CD4-positive, CD25-positive, alpha-beta regulatory T cell (primary cell): ENCODE measurements at regions not wholly inside any gene's neighbourhood (a gene's known extent, or its start where the extent isn't known, plus 50 kb on each side); places are given as distances from the start of the nearest gene placed in this dataset.
A peak's percentile ranks its signal among the peaks of the same experiment; 100 is the strongest.

Experiments
- ATAC-seq, 2 donors: fragments of 150-1000 bp; cut with Tn5 transposase; one replicate each; pipeline ENCODE4 v1.10.0; 2021; ENCODE audit warnings: low read depth in 2 of 2, moderate number of reproducible peaks in 2 of 2, moderate library complexity in 1 of 2
- DNase-seq, 3 donors: peaks; one replicate each; pipeline versions ENCODE4 v3.0.0 to v3.0.0-alpha.2; 2012 to 2022; ENCODE audit warnings: mixed read lengths in 1 of 3
- H3K27ac ChIP-seq: one replicate; pipeline ENCODE4 v1.7.0; 2013; ENCODE audit warnings: mild to moderate bottlenecking, low read length; ENCODE audit not compliant: insufficient read depth, poor library complexity, severe bottlenecking
- H3K27me3 ChIP-seq: one replicate; pipeline ENCODE4 v1.7.0; 2013; ENCODE audit warnings: low read length; ENCODE audit not compliant: control insufficient read depth, insufficient read depth
- H3K36me3 ChIP-seq: one replicate; pipeline ENCODE4 v1.7.0; 2013; ENCODE audit warnings: mild to moderate bottlenecking, low read length, moderate library complexity; ENCODE audit not compliant: control insufficient read depth, insufficient read depth
- H3K4me1 ChIP-seq: 2 replicates; pipeline ENCODE4 v1.7.0; 2013; ENCODE audit warnings: mild to moderate bottlenecking, low read length; ENCODE audit not compliant: insufficient read depth, control insufficient read depth, poor library complexity, severe bottlenecking
- H3K4me3 ChIP-seq: one replicate; pipeline ENCODE4 v1.7.0; 2013; ENCODE audit warnings: low read depth, mild to moderate bottlenecking, low read length, moderate library complexity
- H3K9me3 ChIP-seq, 2 experiments: 1 replicate in 1 of 2; 2 replicates in 1 of 2; pipeline ENCODE4 v1.7.0; 2013; ENCODE audit warnings: low read length in 2 of 2, mild to moderate bottlenecking in 1 of 2, moderate library complexity in 1 of 2; ENCODE audit not compliant: control insufficient read depth in 2 of 2
- H3K27ac Mint-ChIP-seq, 3 donors: one replicate each; pipeline ENCODE4 v1.8.0; 2020 to 2022; ENCODE audit warnings: mild to moderate bottlenecking in 3 of 3, mixed read lengths in 3 of 3, moderate library complexity in 2 of 3
- H3K27me3 Mint-ChIP-seq: one replicate; pipeline ENCODE4 v1.8.0; 2022; ENCODE audit warnings: mild to moderate bottlenecking, mixed read lengths
- H3K36me3 Mint-ChIP-seq: one replicate; pipeline ENCODE4 v1.8.0; 2020; ENCODE audit warnings: mixed read lengths
- H3K4me1 Mint-ChIP-seq, 4 donors: one replicate each; pipeline ENCODE4 v1.8.0; 2020 to 2022; ENCODE audit warnings: mixed read lengths in 4 of 4, mild to moderate bottlenecking in 1 of 4
- H3K4me3 Mint-ChIP-seq, 4 donors: one replicate each; pipeline ENCODE4 v1.8.0; 2020 to 2022; ENCODE audit warnings: mild to moderate bottlenecking in 4 of 4, mixed read lengths in 4 of 4, moderate library complexity in 3 of 4
- H3K9me3 Mint-ChIP-seq, 7 donors: one replicate each; pipeline ENCODE4 v1.8.0; 2020 to 2022; ENCODE audit warnings: mixed read lengths in 7 of 7, mild to moderate bottlenecking in 3 of 7, moderate library complexity in 2 of 7

- no peaks in the 10 kb centered on the region for H3K4me1 ChIP-seq
- no peak overlapping the region for H3K27ac ChIP-seq
- no peaks in the 10 kb centered on the region for H3K36me3 ChIP-seq
- Mint-ChIP-seq H3K9me3 (peaks cover 0 to 4% (median 2%) of the 10 kb centered on the region in 7 donors), H3K4me1 (no peaks in the 10 kb centered on the region), H3K36me3 (no peaks in the 10 kb centered on the region), H3K27me3 (peaks cover 13% of the 10 kb centered on the region), H3K4me3 (no peak overlapping the region), H3K27ac (no peak overlapping the region)
- DNase-seq (no peak), ATAC-seq (no peak)
- no peak overlapping the region for H3K4me3 ChIP-seq
- H3K9me3 ChIP-seq = no peaks in the 10 kb centered on the region
- no peaks in the 10 kb centered on the region for H3K27me3 ChIP-seq
Measured at GRCh38 chr3:28674212-28674611, 325.6 kb upstream of the AZI2 start.

- Mint-ChIP-seq H3K4me3 (no peak overlapping the region), H3K4me1 (no peaks in the 10 kb centered on the region), H3K9me3 (peaks cover 0 to 5% (median 0%) of the 10 kb centered on the region in 7 donors), H3K27ac (no peak overlapping the region), H3K36me3 (no peaks in the 10 kb centered on the region), H3K27me3 (peaks cover 7% of the 10 kb centered on the region)
- ATAC-seq (no peak), DNase-seq (no peak)
- Histone ChIP-seq H3K4me1 (no peaks in the 10 kb centered on the region), H3K27me3 (no peaks in the 10 kb centered on the region), H3K27ac (no peak overlapping the region), H3K4me3 (no peak overlapping the region), H3K9me3 (no peaks in the 10 kb centered on the region), H3K36me3 (no peaks in the 10 kb centered on the region)
Measured at GRCh38 chr3:28677581-28677980, 329.0 kb upstream of the AZI2 start.

- Histone ChIP-seq H3K36me3 (no peaks in the 10 kb centered on the region), H3K4me3 (no peak overlapping the region), H3K4me1 (no peaks in the 10 kb centered on the region), H3K27ac (no peak overlapping the region), H3K27me3 (no peaks in the 10 kb centered on the region), H3K9me3 (no peaks in the 10 kb centered on the region)
- peaks cover 5% of the 10 kb centered on the region for H3K27me3 Mint-ChIP-seq
- peaks cover 0 to 5% (median under 1%) of the 10 kb centered on the region in 7 donors for H3K9me3 Mint-ChIP-seq
- no peak overlapping the region for H3K4me3 Mint-ChIP-seq
- ATAC-seq = no peak
- H3K4me1 Mint-ChIP-seq = no peaks in the 10 kb centered on the region
- no peak for DNase-seq
- no peaks in the 10 kb centered on the region for H3K36me3 Mint-ChIP-seq
- H3K27ac Mint-ChIP-seq = no peak overlapping the region
Measured at GRCh38 chr3:28678086-28678485, 329.5 kb upstream of the AZI2 start.

- H3K4me1 Mint-ChIP-seq = no peaks in the 10 kb centered on the region
- Histone ChIP-seq H3K27ac (no peak overlapping the region), H3K9me3 (no peaks in the 10 kb centered on the region), H3K4me1 (no peaks in the 10 kb centered on the region), H3K36me3 (no peaks in the 10 kb centered on the region), H3K27me3 (no peaks in the 10 kb centered on the region), H3K4me3 (no peak overlapping the region)
- no peak overlapping the region for H3K4me3 Mint-ChIP-seq
- no peak for DNase-seq
- ATAC-seq = no peak
- H3K9me3 Mint-ChIP-seq = peaks cover 0 to 5% (median 0%) of the 10 kb centered on the region in 7 donors
- H3K27ac Mint-ChIP-seq = peak overlapping the region in 1 of 3 donors; percentile 29
- H3K36me3 Mint-ChIP-seq = no peaks in the 10 kb centered on the region
- H3K27me3 Mint-ChIP-seq = no peaks in the 10 kb centered on the region
Measured at GRCh38 chr3:28680050-28680449, 331.4 kb upstream of the AZI2 start.

GRCh38 chr3:28682121-28682520 lies 333.5 kb upstream of the AZI2 start:
- Mint-ChIP-seq H3K36me3 (no peaks in the 10 kb centered on the region), H3K9me3 (peaks cover 0 to 8% (median 0%) of the 10 kb centered on the region in 7 donors), H3K27me3 (no peaks in the 10 kb centered on the region), H3K4me3 (no peak overlapping the region), H3K27ac (no peak overlapping the region), H3K4me1 (no peaks in the 10 kb centered on the region)
- DNase-seq (no peak), ATAC-seq (no peak)
- Histone ChIP-seq H3K27ac (no peak overlapping the region), H3K27me3 (no peaks in the 10 kb centered on the region), H3K9me3 (no peaks in the 10 kb centered on the region), H3K4me1 (no peaks in the 10 kb centered on the region), H3K4me3 (no peak overlapping the region), H3K36me3 (no peaks in the 10 kb centered on the region)

GRCh38 chr3:28690176-28690575 lies 341.6 kb upstream of the AZI2 start:
- DNase-seq (no peak), ATAC-seq (no peak)
- Histone ChIP-seq H3K4me1 (no peaks in the 10 kb centered on the region), H3K36me3 (no peaks in the 10 kb centered on the region), H3K27me3 (no peaks in the 10 kb centered on the region), H3K27ac (no peak overlapping the region), H3K9me3 (no peaks in the 10 kb centered on the region), H3K4me3 (no peak overlapping the region)
- H3K4me1 Mint-ChIP-seq = no peaks in the 10 kb centered on the region
- H3K4me3 Mint-ChIP-seq = no peak overlapping the region
- H3K9me3 Mint-ChIP-seq = peaks cover 0 to 5% (median 0%) of the 10 kb centered on the region in 7 donors
- no peak overlapping the region for H3K27ac Mint-ChIP-seq
- no peaks in the 10 kb centered on the region for H3K27me3 Mint-ChIP-seq
- H3K36me3 Mint-ChIP-seq = no peaks in the 10 kb centered on the region

GRCh38 chr3:28698706-28699105 lies 350.1 kb upstream of the AZI2 start:
- no peak overlapping the region for H3K27ac ChIP-seq
- Mint-ChIP-seq H3K36me3 (no peaks in the 10 kb centered on the region), H3K27me3 (no peaks in the 10 kb centered on the region), H3K4me1 (no peaks in the 10 kb centered on the region), H3K9me3 (peaks cover 0 to 8% (median 0%) of the 10 kb centered on the region in 7 donors), H3K4me3 (no peak overlapping the region), H3K27ac (no peak overlapping the region)
- no peaks in the 10 kb centered on the region for H3K27me3 ChIP-seq
- no peaks in the 10 kb centered on the region for H3K4me1 ChIP-seq
- H3K36me3 ChIP-seq = no peaks in the 10 kb centered on the region
- ATAC-seq (no peak), DNase-seq (no peak)
- no peak overlapping the region for H3K4me3 ChIP-seq
- H3K9me3 ChIP-seq = peaks cover 0 to 2% of the 10 kb centered on the region in 2 experiments

- H3K27me3 Mint-ChIP-seq = no peaks in the 10 kb centered on the region
Measured at GRCh38 chr3:28699283-28699682, 350.7 kb upstream of the AZI2 start.

More at GRCh38 chr3:28699283-28699682, 350.7 kb upstream of the AZI2 start:
- Histone ChIP-seq H3K27me3 (no peaks in the 10 kb centered on the region), H3K36me3 (no peaks in the 10 kb centered on the region), H3K9me3 (peaks cover 0 to 2% of the 10 kb centered on the region in 2 experiments), H3K4me3 (no peak overlapping the region), H3K27ac (no peak overlapping the region), H3K4me1 (no peaks in the 10 kb centered on the region)
- DNase-seq = no peak
- no peak overlapping the region for H3K27ac Mint-ChIP-seq
- no peaks in the 10 kb centered on the region for H3K36me3 Mint-ChIP-seq
- H3K4me3 Mint-ChIP-seq = no peak overlapping the region
- ATAC-seq = no peak
- peaks cover 0 to 9% (median 0%) of the 10 kb centered on the region in 7 donors for H3K9me3 Mint-ChIP-seq
- H3K4me1 Mint-ChIP-seq = no peaks in the 10 kb centered on the region
